Stimulated activated CD4-positive, alpha-beta T cell treated with anti-CD3 and anti-CD28 coated beads, TNF-alpha, amount 100 ng/mL, for 4 hours (primary cell): ENCODE measurements at regions not wholly inside any gene's neighbourhood (a gene's known extent, or its start where the extent isn't known, plus 50 kb on each side); places are given as distances from the start of the nearest gene placed in this dataset.
A peak's percentile ranks its signal among the peaks of the same experiment; 100 is the strongest.

ENCODE experiments used
- DNase-seq, 3 experiments: peaks; one replicate each; pipeline ENCODE4 v3.0.0-alpha.2; 2020; ENCODE audit warnings: low read depth in 3 of 3

GRCh38 chr18:32621034-32621433 is 150.4 kb upstream of the GAREM1 start:
- DNase-seq = no peak

GRCh38 chr18:32618546-32618945 is 147.9 kb upstream of the GAREM1 start:
- no peak for DNase-seq

- no peak for DNase-seq
These were observed 143.1 kb upstream of the GAREM1 start for GRCh38 chr18:32613821-32614220.

GRCh38 chr18:32612651-32613050 is 142.0 kb upstream of the GAREM1 start:
- DNase-seq = no peak

- no peak for DNase-seq
These were observed 139.5 kb upstream of the GAREM1 start for GRCh38 chr18:32610176-32610575.

GRCh38 chr18:32607816-32608215 is 137.1 kb upstream of the GAREM1 start:
- no peak for DNase-seq

- no peak for DNase-seq
These were observed 127.5 kb upstream of the GAREM1 start for GRCh38 chr18:32598144-32598543.

GRCh38 chr18:32596501-32596900 is 125.8 kb upstream of the GAREM1 start:
- no peak for DNase-seq

- no peak for DNase-seq
These were observed 125.2 kb upstream of the GAREM1 start for GRCh38 chr18:32595832-32596231.

GRCh38 chr18:32588191-32588590 is 117.5 kb upstream of the GAREM1 start:
- no peak for DNase-seq

- DNase-seq = no peak
These were observed 112.7 kb upstream of the GAREM1 start for GRCh38 chr18:32583431-32583830.

- no peak for DNase-seq
These were observed 111.8 kb upstream of the GAREM1 start for GRCh38 chr18:32582455-32582854.

- no peak for DNase-seq
These were observed 106.9 kb upstream of the GAREM1 start for GRCh38 chr18:32577561-32577960.

- DNase-seq = no peak
These were observed 105.7 kb upstream of the GAREM1 start for GRCh38 chr18:32576296-32576916.

- no peak for DNase-seq
These were observed 96.3 kb upstream of the GAREM1 start for GRCh38 chr18:32566960-32567359.

- no peak for DNase-seq
These were observed 83.1 kb upstream of the GAREM1 start for GRCh38 chr18:32553640-32554365.

GRCh38 chr18:32553174-32553573 is 82.5 kb upstream of the GAREM1 start:
- no peak for DNase-seq

- DNase-seq = peak in 2 of 3 experiments; percentile 14 to 32
These were observed 81.8 kb upstream of the GAREM1 start for GRCh38 chr18:32552421-32553030.

GRCh38 chr18:32550963-32551362 is 80.3 kb upstream of the GAREM1 start:
- no peak for DNase-seq

- peak; percentile 8 to 12 (median 9) for DNase-seq
These were observed 78.8 kb upstream of the GAREM1 start for GRCh38 chr18:32549248-32550110.

- no peak for DNase-seq
These were observed 78.0 kb upstream of the GAREM1 start for GRCh38 chr18:32548688-32549087.

- no peak for DNase-seq
These were observed 74.9 kb upstream of the GAREM1 start for GRCh38 chr18:32545631-32546030.
